HG03520 (cell line): ENCODE measurements at regions not wholly inside any gene's neighbourhood (a gene's known extent, or its start where the extent isn't known, plus 50 kb on each side); places are given as distances from the start of the nearest gene placed in this dataset.

Source experiments
- ATAC-seq: cut with Tn5 transposase; IDR thresholded peaks from one replicate; pipeline ENCODE4 v1.9.1; 2021; ENCODE audit warnings: mild to moderate bottlenecking, moderate library complexity; ENCODE audit not compliant: unreplicated experiment

GRCh38 chr1:93815366-93816110 lies 63.5 kb downstream of the DNTTIP2 start:
- ATAC-seq: no peak

GRCh38 chr1:93814795-93815340 lies 64.1 kb downstream of the DNTTIP2 start:
- ATAC-seq: no peak

- peak; percentile 39 for ATAC-seq
These were observed 64.8 kb downstream of the DNTTIP2 start for GRCh38 chr1:93814059-93814794.

- no peak for ATAC-seq
These were observed 65.9 kb downstream of the DNTTIP2 start for GRCh38 chr1:93813076-93813475.

GRCh38 chr1:93811326-93812065 lies 67.5 kb downstream of the DNTTIP2 start:
- no peak for ATAC-seq

- no peak for ATAC-seq
These were observed 68.7 kb downstream of the DNTTIP2 start for GRCh38 chr1:93810316-93810715.

- no peak for ATAC-seq
These were observed 70.1 kb downstream of the DNTTIP2 start for GRCh38 chr1:93808871-93809270.

GRCh38 chr1:93807311-93807930 lies 71.6 kb downstream of the DNTTIP2 start:
- ATAC-seq: no peak

GRCh38 chr1:93805027-93805610 lies 73.9 kb downstream of the DNTTIP2 start:
- ATAC-seq: no peak

GRCh38 chr1:93804412-93804811 lies 74.6 kb downstream of the DNTTIP2 start:
- ATAC-seq: no peak

GRCh38 chr1:93801471-93801870 lies 77.5 kb downstream of the DNTTIP2 start:
- ATAC-seq: no peak

- no peak for ATAC-seq
These were observed 78.2 kb downstream of the DNTTIP2 start for GRCh38 chr1:93800856-93801255.

- ATAC-seq: no peak
These were observed 80.7 kb downstream of the DNTTIP2 start for GRCh38 chr1:93798291-93798690.

GRCh38 chr1:93784538-93784937 lies 94.5 kb downstream of the DNTTIP2 start:
- ATAC-seq: no peak

GRCh38 chr1:93783876-93784275 lies 95.1 kb downstream of the DNTTIP2 start:
- ATAC-seq: no peak

- ATAC-seq: no peak
These were observed 98.0 kb upstream of the BCAR3 start for GRCh38 chr1:93779540-93780165.

- ATAC-seq: no peak
These were observed 96.8 kb upstream of the BCAR3 start for GRCh38 chr1:93778457-93778856.

GRCh38 chr1:93777255-93777654 lies 95.6 kb upstream of the BCAR3 start:
- no peak for ATAC-seq

GRCh38 chr1:93776728-93777127 lies 95.1 kb upstream of the BCAR3 start:
- ATAC-seq: no peak

- no peak for ATAC-seq
These were observed 93.6 kb upstream of the BCAR3 start for GRCh38 chr1:93775224-93775623.
